ENCODE measurements at regions not wholly inside any gene's neighbourhood (a gene's known extent, or its start where the extent isn't known, plus 50 kb on each side); places are given as distances from the start of the nearest gene placed in this dataset.
"Not testable (repeated sequence)": the region's sequence is repeated elsewhere in the genome, so short reads cannot be mapped to it uniquely, and the experiment has no call there.

GRCh38 chr3:73827204-73827603 lies 202.5 kb upstream of the PDZRN3 start:
- DNase-seq (ENCODE audit: low spot score), result no peak
- H3K4me2 ChIP-seq, result no peak overlapping the region
- no peaks in the 10 kb centered on the region for H3K27me3 ChIP-seq
- H3K4me3 ChIP-seq, result no peak overlapping the region
- H3K4me1 ChIP-seq, result no peaks in the 10 kb centered on the region
- H4K20me1 ChIP-seq (ENCODE audit: low read depth), result no peaks in the 10 kb centered on the region
- H3F3A ChIP-seq (ENCODE audit: low read depth), result no peaks in the 10 kb centered on the region
- Mint-ChIP-seq H3K9me3 (peaks cover 4% of the 10 kb centered on the region), H3K4me3 (no peak overlapping the region), H3K27ac (no peak overlapping the region), H3K36me3 (no peaks in the 10 kb centered on the region), H3K27me3 (ENCODE audit: insufficient read depth, low read depth) (peaks cover 2% of the 10 kb centered on the region), H3K4me1 (no peaks in the 10 kb centered on the region)
- no peak overlapping the region for H3K27ac ChIP-seq
- H3K9ac ChIP-seq, result no peak overlapping the region
- no peaks in the 10 kb centered on the region for H3K79me2 ChIP-seq (ENCODE audit: low read depth)
- TF ChIP-seq EZH2 (IDR thresholded peaks at IDR 0.05) (no peak), EZH2phosphoT487 (IDR thresholded peaks at IDR 0.05) (no peak), CTCF (IDR thresholded peaks at IDR 0.05) (no peak)
- no peak overlapping the region for H2AFZ ChIP-seq (replicated peaks)
- H3K9me3 ChIP-seq (ENCODE audit: low read depth), result no peaks in the 10 kb centered on the region
- H3K36me3 ChIP-seq, result no peaks in the 10 kb centered on the region

GRCh38 chr3:73820896-73821295 lies 196.2 kb upstream of the PDZRN3 start:
- not testable (repeated sequence) for H3K27ac ChIP-seq; H3K4me3 ChIP-seq; H3K36me3 Mint-ChIP-seq; H3K4me3 Mint-ChIP-seq; H3K4me1 Mint-ChIP-seq; H3K4me1 ChIP-seq; H3K9me3 ChIP-seq (ENCODE audit: low read depth); H3K36me3 ChIP-seq; H3K27me3 Mint-ChIP-seq (ENCODE audit: insufficient read depth, low read depth); H3F3A ChIP-seq (ENCODE audit: low read depth); H3K79me2 ChIP-seq (ENCODE audit: low read depth); DNase-seq (ENCODE audit: low spot score); H3K27me3 ChIP-seq; H3K4me2 ChIP-seq; H3K9ac ChIP-seq; H2AFZ ChIP-seq (replicated peaks); H3K27ac Mint-ChIP-seq; H4K20me1 ChIP-seq (ENCODE audit: low read depth)
- H3K9me3 Mint-ChIP-seq, result peaks cover 21% of the 10 kb centered on the region

- DNase-seq (ENCODE audit: low spot score), result no peak
- Histone ChIP-seq H3K36me3 (no peaks in the 10 kb centered on the region), H3K27me3 (no peaks in the 10 kb centered on the region), H3K4me1 (no peaks in the 10 kb centered on the region), H3K4me2 (no peak overlapping the region), H3K9ac (no peak overlapping the region), H2AFZ (replicated peaks) (no peak overlapping the region), H3K4me3 (no peak overlapping the region), H3K79me2 (ENCODE audit: low read depth) (no peaks in the 10 kb centered on the region), H4K20me1 (ENCODE audit: low read depth) (no peaks in the 10 kb centered on the region), H3K27ac (no peak overlapping the region), H3K9me3 (ENCODE audit: low read depth) (no peaks in the 10 kb centered on the region), H3F3A (ENCODE audit: low read depth) (no peaks in the 10 kb centered on the region)
- Mint-ChIP-seq H3K9me3 (peaks cover 22% of the 10 kb centered on the region), H3K27ac (no peak overlapping the region), H3K27me3 (ENCODE audit: insufficient read depth, low read depth) (no peaks in the 10 kb centered on the region), H3K36me3 (peaks cover 2% of the 10 kb centered on the region), H3K4me1 (no peaks in the 10 kb centered on the region), H3K4me3 (no peak overlapping the region)
- no peak for TF ChIP-seq CTCF (IDR thresholded peaks at IDR 0.05)
These were observed 195.7 kb upstream of the PDZRN3 start for GRCh38 chr3:73820431-73820830.

GRCh38 chr3:73815966-73816365 lies 191.2 kb upstream of the PDZRN3 start:
- Histone ChIP-seq H3K27me3 (no peaks in the 10 kb centered on the region), H3K9ac (no peak overlapping the region), H3K36me3 (no peaks in the 10 kb centered on the region), H3K4me2 (no peak overlapping the region), H3K9me3 (ENCODE audit: low read depth) (no peaks in the 10 kb centered on the region), H2AFZ (replicated peaks) (no peak overlapping the region), H3K79me2 (ENCODE audit: low read depth) (no peaks in the 10 kb centered on the region), H4K20me1 (ENCODE audit: low read depth) (no peaks in the 10 kb centered on the region), H3K4me1 (no peaks in the 10 kb centered on the region), H3K27ac (no peak overlapping the region), H3K4me3 (no peak overlapping the region), H3F3A (ENCODE audit: low read depth) (no peaks in the 10 kb centered on the region)
- H3K36me3 Mint-ChIP-seq, result peaks cover 2% of the 10 kb centered on the region
- H3K4me1 Mint-ChIP-seq, result no peaks in the 10 kb centered on the region
- H3K27ac Mint-ChIP-seq, result no peak overlapping the region
- no peak for TF ChIP-seq CTCF (IDR thresholded peaks at IDR 0.05)
- TF ChIP-seq EZH2phosphoT487 (IDR thresholded peaks at IDR 0.05), result no peak
- TF ChIP-seq EZH2 (IDR thresholded peaks at IDR 0.05), result no peak
- H3K27me3 Mint-ChIP-seq (ENCODE audit: insufficient read depth, low read depth), result no peaks in the 10 kb centered on the region
- no peak for DNase-seq (ENCODE audit: low spot score)
- H3K9me3 Mint-ChIP-seq, result peaks cover 7% of the 10 kb centered on the region
- no peak overlapping the region for H3K4me3 Mint-ChIP-seq

Measured in neural progenitor cell (in vitro differentiated cells).